A673 (cell line): ENCODE measurements at regions not wholly inside any gene's neighbourhood (a gene's known extent, or its start where the extent isn't known, plus 50 kb on each side); places are given as distances from the start of the nearest gene placed in this dataset.

Experiments
- CTCF ChIP-seq: fragments of 300-800, 200-600 bp; sonication (generic); conservative IDR thresholded peaks from 2 replicates; pipeline ENCODE4 v1.5.1; 2017; ENCODE audit warnings: low read depth, mild to moderate bottlenecking, antibody characterized with exemption, low read length, moderate library complexity, mixed read lengths
- EZH2 ChIP-seq: fragments of 200-600 bp; sonication (generic); IDR thresholded peaks from 2 replicates; pipeline ENCODE4 v1.6.1; 2017; ENCODE audit warnings: borderline replicate concordance, low read depth, mild to moderate bottlenecking, mixed read lengths, antibody characterized with exemption, low read length; ENCODE audit not compliant: poor library complexity, severe bottlenecking

GRCh38 chr20:11193241-11193640 is 519.4 kb upstream of the JAG1 start:
- TF ChIP-seq CTCF (no peak), EZH2 (no peak)
